Progenitor cell of endocrine pancreas (in vitro differentiated cells): ENCODE measurements at regions not wholly inside any gene's neighbourhood (a gene's known extent, or its start where the extent isn't known, plus 50 kb on each side); places are given as distances from the start of the nearest gene placed in this dataset.

Experiments
- DNase-seq: peaks from one replicate; pipeline ENCODE4 v3.0.0; 2021; ENCODE audit warnings: low spot score; ENCODE audit not compliant: unreplicated experiment
- H3K27ac Mint-ChIP-seq: 2 replicates; pipeline ENCODE4 v1.8.0; 2021; ENCODE audit warnings: mild to moderate bottlenecking, moderate library complexity, mixed read lengths
- H3K27me3 Mint-ChIP-seq: 2 replicates; pipeline ENCODE4 v1.8.0; 2021; ENCODE audit warnings: mixed read lengths
- H3K36me3 Mint-ChIP-seq: 2 replicates; pipeline ENCODE4 v1.8.0; 2022; ENCODE audit warnings: mixed read lengths; ENCODE audit not compliant: insufficient read depth
- H3K4me1 Mint-ChIP-seq: 2 replicates; pipeline ENCODE4 v1.8.0; 2021; ENCODE audit warnings: low read depth, mixed read lengths
- H3K4me3 Mint-ChIP-seq: 2 replicates; pipeline ENCODE4 v1.8.0; 2021; ENCODE audit warnings: low read depth, mild to moderate bottlenecking, moderate library complexity, mixed read lengths
- H3K9me3 Mint-ChIP-seq: 2 replicates; pipeline ENCODE4 v1.8.0; 2021; ENCODE audit warnings: low read depth, mixed read lengths
- CTCF ChIP-seq: fragments of 200-600 bp; sonication (generic); IDR thresholded peaks from one replicate; pipeline ENCODE4 v1.5.0; 2021; ENCODE audit warnings: antibody characterized with exemption, mild to moderate bottlenecking; ENCODE audit not compliant: unreplicated experiment

GRCh38 chr3:106228271-106228670, 359.5 kb upstream of the CBLB start:
- no peaks in the 10 kb centered on the region for H3K36me3 Mint-ChIP-seq
- no peak for TF ChIP-seq CTCF
- H3K27ac Mint-ChIP-seq, result no peak overlapping the region
- DNase-seq, result no peak
- H3K4me1 Mint-ChIP-seq, result no peaks in the 10 kb centered on the region
- no peak overlapping the region for H3K4me3 Mint-ChIP-seq
- H3K9me3 Mint-ChIP-seq, result peaks cover 8% of the 10 kb centered on the region
- H3K27me3 Mint-ChIP-seq, result no peaks in the 10 kb centered on the region

- Mint-ChIP-seq H3K27ac (no peak overlapping the region), H3K9me3 (peaks cover 8% of the 10 kb centered on the region), H3K36me3 (no peaks in the 10 kb centered on the region), H3K27me3 (no peaks in the 10 kb centered on the region), H3K4me3 (no peak overlapping the region), H3K4me1 (no peaks in the 10 kb centered on the region)
- no peak for TF ChIP-seq CTCF
- DNase-seq, result no peak
Observed at GRCh38 chr3:106229495-106230278, 360.9 kb upstream of the CBLB start.

GRCh38 chr3:106231086-106231485, 362.3 kb upstream of the CBLB start:
- Mint-ChIP-seq H3K9me3 (peaks cover 3% of the 10 kb centered on the region), H3K36me3 (no peaks in the 10 kb centered on the region), H3K4me1 (no peaks in the 10 kb centered on the region), H3K27ac (no peak overlapping the region), H3K27me3 (no peaks in the 10 kb centered on the region), H3K4me3 (no peak overlapping the region)
- DNase-seq, result no peak
- TF ChIP-seq CTCF, result no peak

- Mint-ChIP-seq H3K27me3 (no peaks in the 10 kb centered on the region), H3K36me3 (no peaks in the 10 kb centered on the region), H3K4me1 (no peaks in the 10 kb centered on the region), H3K9me3 (no peaks in the 10 kb centered on the region), H3K4me3 (no peak overlapping the region), H3K27ac (no peak overlapping the region)
- no peak for DNase-seq
- TF ChIP-seq CTCF, result no peak
Observed at GRCh38 chr3:106232956-106233355, 364.1 kb upstream of the CBLB start.

- H3K36me3 Mint-ChIP-seq, result no peaks in the 10 kb centered on the region
- H3K9me3 Mint-ChIP-seq, result no peaks in the 10 kb centered on the region
- peaks cover 2% of the 10 kb centered on the region for H3K4me1 Mint-ChIP-seq
Observed at GRCh38 chr3:106239195-106239697, 370.4 kb upstream of the CBLB start.

More at GRCh38 chr3:106239195-106239697, 370.4 kb upstream of the CBLB start:
- DNase-seq, result no peak
- H3K4me3 Mint-ChIP-seq, result no peak overlapping the region
- H3K27ac Mint-ChIP-seq, result no peak overlapping the region
- no peak for TF ChIP-seq CTCF
- H3K27me3 Mint-ChIP-seq, result no peaks in the 10 kb centered on the region
